OCI-LY1 (cell line): ENCODE measurements at regions not wholly inside any gene's neighbourhood (a gene's known extent, or its start where the extent isn't known, plus 50 kb on each side); places are given as distances from the start of the nearest gene placed in this dataset.
"Not testable (repeated sequence)": the region's sequence is repeated elsewhere in the genome, so short reads cannot be mapped to it uniquely, and the experiment has no call there.

ENCODE experiments used
- H2AFZ ChIP-seq: fragments of 200-600 bp; sonication (generic), shearing (Covaris generic); 2 replicates; pipeline ENCODE4 v1.6.0; 2014; ENCODE audit warnings: antibody characterized with exemption, mild to moderate bottlenecking, low read length
- H3F3A ChIP-seq: fragments of 200-600 bp; sonication (generic), shearing (Covaris generic); 2 replicates; pipeline ENCODE4 v1.6.0; 2014; ENCODE audit warnings: mild to moderate bottlenecking, antibody characterized with exemption, low read length, moderate library complexity; ENCODE audit not compliant: insufficient read depth
- H3K27ac ChIP-seq: fragments of 200-600 bp; sonication (generic); 2 replicates; pipeline ENCODE4 v1.5.1; 2014; ENCODE audit warnings: low read length, mixed run types, mild to moderate bottlenecking, low read depth; ENCODE audit not compliant: poor library complexity, severe bottlenecking
- H3K27me3 ChIP-seq: fragments of 200-600 bp; sonication (generic); 2 replicates; pipeline ENCODE4 v1.6.0; 2014; ENCODE audit warnings: antibody characterized with exemption, mild to moderate bottlenecking, low read length, moderate library complexity; ENCODE audit not compliant: insufficient read depth
- H3K36me3 ChIP-seq: fragments of 200-600 bp; sonication (generic); 2 replicates; pipeline ENCODE4 v1.6.1; 2014; ENCODE audit warnings: mild to moderate bottlenecking, antibody characterized with exemption, low read length, moderate library complexity, mixed read lengths; ENCODE audit not compliant: insufficient read depth
- H3K4me1 ChIP-seq: fragments of 200-600 bp; sonication (generic); 2 replicates; pipeline ENCODE4 v1.5.1; 2014; ENCODE audit warnings: mild to moderate bottlenecking, low read length, moderate library complexity; ENCODE audit not compliant: insufficient read depth, severe bottlenecking
- H3K4me2 ChIP-seq: fragments of 200-600 bp; sonication (generic), shearing (Covaris generic); 2 replicates; pipeline ENCODE4 v1.6.1; 2014; ENCODE audit warnings: low read length
- H3K4me3 ChIP-seq: fragments of 200-600 bp; sonication (generic); 2 replicates; pipeline ENCODE4 v1.5.1; 2014; ENCODE audit warnings: low read length, low read depth, mild to moderate bottlenecking, mixed read lengths; ENCODE audit not compliant: poor library complexity, severe bottlenecking
- H3K79me2 ChIP-seq: fragments of 200-600 bp; shearing (Covaris generic); 2 replicates; pipeline ENCODE4 v1.6.1; 2016; ENCODE audit warnings: mixed run types, low read length, mixed read lengths; ENCODE audit not compliant: insufficient read depth
- H3K9ac ChIP-seq: fragments of 200-600 bp; sonication (generic), shearing (Covaris generic); 2 replicates; pipeline ENCODE4 v1.6.1; 2014; ENCODE audit warnings: mild to moderate bottlenecking, low read length, mixed read lengths
- H3K9me2 ChIP-seq: fragments of 200-600 bp; sonication (generic), shearing (Covaris generic); 2 replicates; pipeline ENCODE4 v1.6.1; 2014; ENCODE audit warnings: low read depth, mild to moderate bottlenecking, low read length, mixed read lengths
- H3K9me3 ChIP-seq: fragments of 200-600 bp; shearing (Covaris generic); 2 replicates; pipeline ENCODE4 v1.6.1; 2014; ENCODE audit warnings: low read length, mixed read lengths
- H4K20me1 ChIP-seq: fragments of 200-600 bp; sonication (generic), shearing (Covaris generic); 2 replicates; pipeline ENCODE4 v1.6.0; 2016; ENCODE audit warnings: mild to moderate bottlenecking, low read length; ENCODE audit not compliant: insufficient read depth
- EZH2 ChIP-seq: fragments of 200-600 bp; sonication (generic), shearing (Covaris generic); IDR thresholded peaks from 2 replicates; pipeline ENCODE4 v1.8.0; 2017; ENCODE audit warnings: borderline replicate concordance, mixed run types, mild to moderate bottlenecking, antibody characterized with exemption, low read length, moderate library complexity, mixed read lengths
- TF ChIP-seq, protein P1 (sequence below): fragments of 200-600 bp; sonication (generic), shearing (Covaris generic); IDR thresholded peaks from 2 replicates; pipeline ENCODE4 v1.5.1; 2017; ENCODE audit warnings: mild to moderate bottlenecking, antibody characterized with exemption, low read length, moderate library complexity, mixed read lengths

DNA sequence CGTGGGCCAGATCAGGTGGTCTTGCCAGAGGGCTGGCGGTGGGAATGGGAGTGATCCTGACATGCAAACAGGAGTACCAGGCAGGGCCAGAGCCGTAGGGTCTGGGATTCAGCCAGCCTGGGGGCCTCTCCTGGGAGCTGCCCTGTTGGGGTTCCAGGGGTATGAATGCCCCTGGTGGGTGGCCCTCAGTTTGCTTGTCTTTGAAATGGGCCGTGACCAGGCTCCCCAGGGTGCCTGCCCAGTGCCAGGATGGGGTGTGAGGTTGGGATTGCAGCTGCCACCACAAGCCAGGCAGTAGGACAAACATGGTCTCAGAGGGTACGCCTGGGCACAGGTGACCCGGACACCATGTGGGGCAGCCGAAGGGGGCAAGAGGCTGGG lies 168.8 kb downstream of the KIF26A start:
- Histone ChIP-seq H3K27me3 (0 out of 2 replicates have a peak, but pooled peaks cover 14% of the 10 kb centered on the region), H3K27ac (no peak overlapping the region), H3K4me2 (no peak overlapping the region), H3K9me3 (no peaks in the 10 kb centered on the region), H3K36me3 (no peaks in the 10 kb centered on the region), H4K20me1 (no peaks in the 10 kb centered on the region), H3K4me3 (no peak overlapping the region), H3K4me1 (no peaks in the 10 kb centered on the region), H2AFZ (no peak overlapping the region), H3K9ac (no peak overlapping the region), H3K79me2 (no peaks in the 10 kb centered on the region), H3F3A (no peaks in the 10 kb centered on the region), H3K9me2 (no peaks in the 10 kb centered on the region)
- TF ChIP-seq EZH2, result no peak
- TF ChIP-seq, protein P1, sequence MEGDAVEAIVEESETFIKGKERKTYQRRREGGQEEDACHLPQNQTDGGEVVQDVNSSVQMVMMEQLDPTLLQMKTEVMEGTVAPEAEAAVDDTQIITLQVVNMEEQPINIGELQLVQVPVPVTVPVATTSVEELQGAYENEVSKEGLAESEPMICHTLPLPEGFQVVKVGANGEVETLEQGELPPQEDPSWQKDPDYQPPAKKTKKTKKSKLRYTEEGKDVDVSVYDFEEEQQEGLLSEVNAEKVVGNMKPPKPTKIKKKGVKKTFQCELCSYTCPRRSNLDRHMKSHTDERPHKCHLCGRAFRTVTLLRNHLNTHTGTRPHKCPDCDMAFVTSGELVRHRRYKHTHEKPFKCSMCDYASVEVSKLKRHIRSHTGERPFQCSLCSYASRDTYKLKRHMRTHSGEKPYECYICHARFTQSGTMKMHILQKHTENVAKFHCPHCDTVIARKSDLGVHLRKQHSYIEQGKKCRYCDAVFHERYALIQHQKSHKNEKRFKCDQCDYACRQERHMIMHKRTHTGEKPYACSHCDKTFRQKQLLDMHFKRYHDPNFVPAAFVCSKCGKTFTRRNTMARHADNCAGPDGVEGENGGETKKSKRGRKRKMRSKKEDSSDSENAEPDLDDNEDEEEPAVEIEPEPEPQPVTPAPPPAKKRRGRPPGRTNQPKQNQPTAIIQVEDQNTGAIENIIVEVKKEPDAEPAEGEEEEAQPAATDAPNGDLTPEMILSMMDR, result no peak

DNA sequence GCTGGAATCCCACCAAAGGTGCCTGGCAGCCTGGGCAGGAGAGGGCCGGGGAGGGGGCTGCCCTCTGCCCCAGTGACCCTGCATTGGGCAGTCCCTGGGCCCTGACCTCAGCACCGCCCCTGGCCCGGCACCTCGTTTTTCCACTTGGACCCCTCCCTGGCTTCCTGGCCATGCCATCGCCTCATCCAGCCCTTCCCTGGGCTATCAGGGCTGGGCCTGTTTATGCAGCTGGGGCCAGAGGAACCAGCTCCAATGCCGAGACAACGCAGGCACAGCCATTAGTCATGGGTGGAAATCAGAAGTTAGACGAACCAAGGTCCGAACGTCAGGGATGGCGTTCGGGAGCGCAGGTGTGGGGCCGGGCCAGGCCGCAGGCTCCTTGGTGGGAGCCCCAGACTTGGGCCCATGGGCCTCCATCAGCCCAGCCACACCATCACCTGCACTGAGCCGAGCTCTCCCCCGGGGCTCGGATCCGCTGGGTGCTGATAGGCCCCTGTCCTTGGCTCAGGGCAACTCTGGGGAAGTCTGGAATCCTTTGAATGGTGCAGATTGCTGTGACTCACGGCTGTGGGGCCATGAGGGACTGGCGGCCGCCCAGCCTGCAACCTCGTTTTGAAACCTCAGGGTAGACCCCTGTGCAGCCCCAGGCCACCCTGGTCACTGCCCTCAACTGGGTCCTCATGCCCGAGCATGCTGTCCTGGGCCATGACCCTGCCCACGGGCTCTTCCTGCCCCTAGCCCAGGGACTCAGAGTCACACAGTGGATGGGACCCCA lies 169.4 kb downstream of the KIF26A start:
- H3K9me2 ChIP-seq, result no peaks in the 10 kb centered on the region
- no peak overlapping the region for H3K4me2 ChIP-seq
- H3F3A ChIP-seq, result no peaks in the 10 kb centered on the region
- no peak overlapping the region for H3K9ac ChIP-seq
- no peaks in the 10 kb centered on the region for H3K36me3 ChIP-seq
- H3K79me2 ChIP-seq, result no peaks in the 10 kb centered on the region
- no peak overlapping the region for H3K4me3 ChIP-seq
- H4K20me1 ChIP-seq, result no peaks in the 10 kb centered on the region
- H3K9me3 ChIP-seq, result no peaks in the 10 kb centered on the region
- H3K27me3 ChIP-seq, result 0 out of 2 replicates have a peak, but pooled peaks cover 9% of the 10 kb centered on the region
- H3K27ac ChIP-seq, result no peak overlapping the region
- no peak overlapping the region for H2AFZ ChIP-seq
- TF ChIP-seq, protein P1, result no peak
- no peak for TF ChIP-seq EZH2
- H3K4me1 ChIP-seq, result no peaks in the 10 kb centered on the region

- not testable (repeated sequence) for H2AFZ ChIP-seq, H3K27ac ChIP-seq, H3K36me3 ChIP-seq, H3K4me1 ChIP-seq, H3K9ac ChIP-seq, H3K4me3 ChIP-seq, H3K9me2 ChIP-seq, H3K27me3 ChIP-seq, H4K20me1 ChIP-seq, H3K79me2 ChIP-seq, H3F3A ChIP-seq, H3K4me2 ChIP-seq, H3K9me3 ChIP-seq
Measured at GRCh38 chr14:104308534-104308933, 170.1 kb downstream of the KIF26A start.

DNA sequence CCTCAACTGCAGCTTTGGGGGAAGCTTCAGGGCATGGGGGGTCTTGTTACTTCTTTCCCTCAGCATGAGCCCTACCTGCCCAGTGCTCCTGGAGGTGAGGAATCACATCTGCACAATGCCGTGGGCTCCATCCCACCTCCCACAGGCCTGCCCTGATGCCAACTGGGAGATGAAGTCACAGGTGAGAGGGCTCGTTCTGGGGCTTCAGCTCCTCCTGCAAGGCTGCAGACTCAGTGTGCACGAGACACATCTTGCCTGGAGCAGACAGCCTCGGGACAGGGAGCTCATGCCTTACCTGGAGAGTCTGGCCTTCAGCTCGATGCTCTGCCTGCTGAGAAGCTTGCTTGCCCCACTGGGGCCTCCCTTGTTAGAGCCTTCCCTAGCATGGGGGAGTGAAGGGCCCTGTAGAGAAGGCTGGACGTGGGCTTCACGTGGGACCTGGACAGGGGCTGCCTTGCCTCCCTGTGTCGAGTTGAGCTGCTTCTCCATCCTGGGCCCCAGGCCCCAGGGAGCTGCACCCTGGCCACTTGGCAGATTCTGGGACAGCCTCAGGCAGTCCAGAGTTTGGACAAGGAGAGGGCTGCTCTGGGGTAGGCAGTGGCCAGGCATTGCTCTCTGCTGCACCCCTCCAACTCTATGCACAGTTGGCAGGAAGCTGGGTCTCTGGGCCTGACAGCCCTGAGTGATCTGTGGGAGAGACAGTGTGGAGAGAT lies 171.4 kb downstream of the KIF26A start:
- no peak for TF ChIP-seq EZH2
- TF ChIP-seq, protein P1, result no peak
- H3K36me3 ChIP-seq, result no peaks in the 10 kb centered on the region
- no peaks in the 10 kb centered on the region for H3F3A ChIP-seq
- H3K9ac ChIP-seq, result no peak overlapping the region
- no peaks in the 10 kb centered on the region for H3K79me2 ChIP-seq
- no peak overlapping the region for H2AFZ ChIP-seq
- no peaks in the 10 kb centered on the region for H3K9me3 ChIP-seq
- no peak overlapping the region for H3K4me3 ChIP-seq
- no peaks in the 10 kb centered on the region for H4K20me1 ChIP-seq
- H3K27ac ChIP-seq, result no peak overlapping the region
- no peak overlapping the region for H3K4me2 ChIP-seq
- no peaks in the 10 kb centered on the region for H3K4me1 ChIP-seq
- H3K27me3 ChIP-seq, result no peaks in the 10 kb centered on the region
- H3K9me2 ChIP-seq, result no peaks in the 10 kb centered on the region
